Caco-2 (cell line): ENCODE measurements at regions not wholly inside any gene's neighbourhood (a gene's known extent, or its start where the extent isn't known, plus 50 kb on each side); places are given as distances from the start of the nearest gene placed in this dataset.

Source experiments
- BruUV-seq: library from RNA; stranded (reverse); fragments of 400-500 nt; replicated peaks from 2 replicates; lab custom pipeline; 2021; lab: Mats Ljungman, UMichigan
- CTCF ChIA-PET: fragments of 300-600 bp; sonication (Branson Sonifier 250); formaldehyde crosslinking; loops from one replicate; lab custom pipeline; 2022; ENCODE audit warnings: antibody characterized with exemption; lab: Charles Lee
- POLR2A ChIA-PET: fragments of 300-600 bp; sonication (Branson Sonifier 250); formaldehyde crosslinking; loops from one replicate; lab custom pipeline; 2022; ENCODE audit warnings: antibody characterized with exemption; lab: Charles Lee
- DNase-seq, 2 experiments: peaks; one replicate each; pipeline versions ENCODE4 v3.0.0 to v3.0.0-alpha.2; 2020 to 2022
- H3K27me3 ChIP-seq: replicated peaks from 2 replicates; pipeline ENCODE4 v1.6.0; 2011; ENCODE audit warnings: low read length; ENCODE audit not compliant: control insufficient read depth, insufficient read depth
- H3K36me3 ChIP-seq: 2 replicates; pipeline ENCODE4 v1.5.1; 2011; ENCODE audit warnings: low read length; ENCODE audit not compliant: control insufficient read depth, insufficient read depth
- H3K4me1 ChIP-seq: fragments of 250-450 bp; sonication (Bioruptor Pico); 2 replicates; pipeline ENCODE4 v1.5.1; 2020; ENCODE audit warnings: mild to moderate bottlenecking
- H3K4me3 ChIP-seq: 2 replicates; pipeline ENCODE4 v1.5.1; 2011; ENCODE audit warnings: low read depth, mild to moderate bottlenecking, control low read depth, low read length
- H3K9me3 ChIP-seq: fragments of 250-450 bp; sonication (Bioruptor Pico); 2 replicates; pipeline ENCODE4 v1.5.1; 2020; ENCODE audit warnings: mild to moderate bottlenecking, moderate library complexity
- H3K27ac Mint-ChIP-seq: one replicate; pipeline ENCODE4 v1.8.0; 2022; ENCODE audit warnings: mixed read lengths; ENCODE audit not compliant: unreplicated experiment
- H3K27me3 Mint-ChIP-seq: one replicate; pipeline ENCODE4 v1.8.0; 2022; ENCODE audit warnings: mixed read lengths; ENCODE audit not compliant: insufficient read depth, unreplicated experiment
- H3K36me3 Mint-ChIP-seq: one replicate; pipeline ENCODE4 v1.8.0; 2022; ENCODE audit warnings: mild to moderate bottlenecking, mixed read lengths; ENCODE audit not compliant: insufficient read depth, unreplicated experiment
- H3K4me1 Mint-ChIP-seq: one replicate; pipeline ENCODE4 v1.8.0; 2022; ENCODE audit warnings: low read depth, mixed read lengths; ENCODE audit not compliant: unreplicated experiment
- H3K4me3 Mint-ChIP-seq: one replicate; pipeline ENCODE4 v1.8.0; 2022; ENCODE audit warnings: mild to moderate bottlenecking, moderate library complexity, mixed read lengths; ENCODE audit not compliant: unreplicated experiment
- H3K9me3 Mint-ChIP-seq: one replicate; pipeline ENCODE4 v1.8.0; 2022; ENCODE audit warnings: mixed read lengths; ENCODE audit not compliant: unreplicated experiment
- intact Hi-C: fragments of 100-400 bp; cut with micrococcal nuclease; formaldehyde crosslinking; loops from one replicate; pipeline ENCODE4 v1.10.0; 2022; ENCODE audit not compliant: unreplicated experiment
- TF ChIP-seq, protein P1 (sequence below), 2 experiments: fragments of 200-600 bp in 1 of 2; IDR thresholded peaks; 1 replicate in 1 of 2; 2 replicates in 1 of 2; pipeline versions ENCODE4 v1.5.1 to v1.8.0; 2011 to 2022; ENCODE audit warnings: antibody characterized with exemption in 1 of 2, control low read depth in 1 of 2, inconsistent platforms in 1 of 2, low read depth in 1 of 2, low read length in 1 of 2, mild to moderate bottlenecking in 1 of 2, moderate library complexity in 1 of 2; ENCODE audit not compliant: insufficient read depth in 1 of 2, severe bottlenecking in 1 of 2, unreplicated experiment in 1 of 2

DNA sequence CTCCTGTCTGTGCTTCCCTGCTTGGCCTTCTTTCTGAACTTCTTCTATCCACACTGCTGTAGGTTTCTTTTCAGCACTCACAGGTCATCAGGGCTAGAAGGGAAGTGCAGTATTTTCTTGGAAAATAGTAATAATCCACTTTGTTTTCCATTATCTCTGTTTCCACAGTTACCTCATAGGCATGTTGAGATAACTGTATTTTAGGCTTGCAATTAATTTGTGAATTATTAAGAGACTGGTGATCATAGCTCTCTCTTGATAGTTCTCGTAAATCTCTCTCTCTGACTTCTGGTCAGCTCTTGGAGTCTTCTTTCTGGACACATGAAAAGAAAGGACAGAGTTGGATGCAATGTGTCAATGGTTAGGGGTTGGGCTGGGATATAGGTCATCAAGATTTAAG, 243.6 kb upstream of the IGFBP3 start:
- Histone ChIP-seq H3K4me3 (no peak overlapping the region), H3K36me3 (no peaks in the 10 kb centered on the region), H3K27me3 (no peaks in the 10 kb centered on the region), H3K9me3 (no peaks in the 10 kb centered on the region; the same call in 1 of the 2 replicates), H3K4me1 (no peaks in the 10 kb centered on the region)
- no peaks in the 10 kb centered on the region for H3K9me3 Mint-ChIP-seq
- CTCF ChIA-PET, result no interaction called here
- intact Hi-C loops, result loop anchor here (5.0 kb wide), 1 partner anchor 608 kb away; no protein-coding TSS in a partner anchor
- no peak for DNase-seq
- no peak overlapping the region for H3K4me3 Mint-ChIP-seq
- H3K27ac Mint-ChIP-seq, result no peak overlapping the region
- POLR2A ChIA-PET, result no interaction called here
- no peaks in the 10 kb centered on the region for H3K4me1 Mint-ChIP-seq
- TF ChIP-seq, protein P1, sequence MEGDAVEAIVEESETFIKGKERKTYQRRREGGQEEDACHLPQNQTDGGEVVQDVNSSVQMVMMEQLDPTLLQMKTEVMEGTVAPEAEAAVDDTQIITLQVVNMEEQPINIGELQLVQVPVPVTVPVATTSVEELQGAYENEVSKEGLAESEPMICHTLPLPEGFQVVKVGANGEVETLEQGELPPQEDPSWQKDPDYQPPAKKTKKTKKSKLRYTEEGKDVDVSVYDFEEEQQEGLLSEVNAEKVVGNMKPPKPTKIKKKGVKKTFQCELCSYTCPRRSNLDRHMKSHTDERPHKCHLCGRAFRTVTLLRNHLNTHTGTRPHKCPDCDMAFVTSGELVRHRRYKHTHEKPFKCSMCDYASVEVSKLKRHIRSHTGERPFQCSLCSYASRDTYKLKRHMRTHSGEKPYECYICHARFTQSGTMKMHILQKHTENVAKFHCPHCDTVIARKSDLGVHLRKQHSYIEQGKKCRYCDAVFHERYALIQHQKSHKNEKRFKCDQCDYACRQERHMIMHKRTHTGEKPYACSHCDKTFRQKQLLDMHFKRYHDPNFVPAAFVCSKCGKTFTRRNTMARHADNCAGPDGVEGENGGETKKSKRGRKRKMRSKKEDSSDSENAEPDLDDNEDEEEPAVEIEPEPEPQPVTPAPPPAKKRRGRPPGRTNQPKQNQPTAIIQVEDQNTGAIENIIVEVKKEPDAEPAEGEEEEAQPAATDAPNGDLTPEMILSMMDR (IDR thresholded peaks at IDR 0.05; ENCODE audit: insufficient read depth in 1 of 2, low read depth in 1 of 2, low read length in 1 of 2, severe bottlenecking in 1 of 2, unreplicated experiment in 1 of 2), result no peak
- H3K27me3 Mint-ChIP-seq, result peaks cover 4% of the 10 kb centered on the region
- no TSS peak for BruUV-seq
- no peaks in the 10 kb centered on the region for H3K36me3 Mint-ChIP-seq

DNA sequence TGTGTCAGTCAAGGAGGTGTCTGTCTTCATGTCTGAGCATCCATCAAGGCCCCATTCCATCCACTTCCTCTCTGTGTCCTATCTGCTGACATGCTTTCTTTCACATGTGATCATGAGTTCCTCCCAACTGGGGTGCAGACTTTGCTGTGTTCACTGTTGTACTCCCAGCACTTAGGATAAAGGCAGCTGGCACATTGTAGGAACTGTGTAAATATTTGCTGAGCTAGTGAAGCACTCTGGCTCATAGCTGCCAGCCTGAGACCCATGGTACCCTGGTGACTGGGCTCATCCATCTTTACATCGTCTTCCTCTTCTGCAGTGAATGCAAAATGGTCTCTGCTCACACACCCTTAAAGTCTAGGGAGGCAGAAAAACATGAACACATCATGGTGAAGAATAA, 242.2 kb upstream of the IGFBP3 start:
- TF ChIP-seq, protein P1 (IDR thresholded peaks at IDR 0.05; ENCODE audit: insufficient read depth in 1 of 2, low read depth in 1 of 2, low read length in 1 of 2, severe bottlenecking in 1 of 2, unreplicated experiment in 1 of 2), result no peak
- Histone ChIP-seq H3K27me3 (no peaks in the 10 kb centered on the region), H3K9me3 (no peaks in the 10 kb centered on the region; the same call in 1 of the 2 replicates), H3K36me3 (no peaks in the 10 kb centered on the region), H3K4me3 (no peak overlapping the region), H3K4me1 (no peaks in the 10 kb centered on the region)
- no peaks in the 10 kb centered on the region for H3K4me1 Mint-ChIP-seq
- DNase-seq, result no peak
- H3K36me3 Mint-ChIP-seq, result no peaks in the 10 kb centered on the region
- ChIA-PET CTCF (no interaction called here), POLR2A (no interaction called here)
- H3K9me3 Mint-ChIP-seq, result no peaks in the 10 kb centered on the region
- peaks cover 4% of the 10 kb centered on the region for H3K27me3 Mint-ChIP-seq
- no peak overlapping the region for H3K4me3 Mint-ChIP-seq
- H3K27ac Mint-ChIP-seq, result no peak overlapping the region
- intact Hi-C loops, result no loop called here
- BruUV-seq, result no TSS peak

DNA sequence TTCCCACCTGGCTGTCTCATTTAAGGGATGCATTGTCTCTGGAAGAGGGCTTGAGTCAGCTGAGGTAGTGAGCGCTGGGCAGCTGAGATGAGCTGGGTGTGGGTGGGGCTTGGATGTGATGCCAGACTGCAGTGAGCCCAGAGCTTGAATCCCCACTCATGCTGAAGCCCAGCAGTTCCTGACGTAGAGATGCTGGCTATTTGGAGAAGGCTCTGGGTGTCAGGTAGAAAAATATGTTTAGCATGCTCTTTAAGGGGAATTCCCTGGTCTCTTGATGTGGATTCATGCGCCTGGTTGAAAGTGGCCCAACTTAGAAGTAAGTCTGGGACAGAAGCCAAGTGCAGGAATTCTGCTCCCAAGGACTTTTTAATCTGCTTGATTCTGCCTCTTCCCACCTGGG, 241.5 kb upstream of the IGFBP3 start:
- H3K9me3 Mint-ChIP-seq, result no peaks in the 10 kb centered on the region
- Histone ChIP-seq H3K9me3 (no peaks in the 10 kb centered on the region; the same call in 1 of the 2 replicates), H3K4me1 (no peaks in the 10 kb centered on the region), H3K4me3 (no peak overlapping the region), H3K36me3 (no peaks in the 10 kb centered on the region), H3K27me3 (no peaks in the 10 kb centered on the region)
- ChIA-PET POLR2A (no interaction called here), CTCF (no interaction called here)
- no peaks in the 10 kb centered on the region for H3K36me3 Mint-ChIP-seq
- intact Hi-C loops, result no loop called here
- no peaks in the 10 kb centered on the region for H3K4me1 Mint-ChIP-seq
- DNase-seq, result no peak
- BruUV-seq, result no TSS peak
- no peak overlapping the region for H3K27ac Mint-ChIP-seq
- peaks cover 4% of the 10 kb centered on the region for H3K27me3 Mint-ChIP-seq
- no peak overlapping the region for H3K4me3 Mint-ChIP-seq
- TF ChIP-seq, protein P1 (IDR thresholded peaks at IDR 0.05; ENCODE audit: insufficient read depth in 1 of 2, low read depth in 1 of 2, low read length in 1 of 2, severe bottlenecking in 1 of 2, unreplicated experiment in 1 of 2), result no peak
